Left ventricle myocardium inferior (tissue), 1 donor: ENCODE measurements at regions not wholly inside any gene's neighbourhood (a gene's known extent, or its start where the extent isn't known, plus 50 kb on each side); places are given as distances from the start of the nearest gene placed in this dataset.
"Not testable (repeated sequence)": the region's sequence is repeated elsewhere in the genome, so short reads cannot be mapped to it uniquely, and the experiment has no call there.

Source experiments
- DNase-seq: peaks from one replicate; pipeline ENCODE4 v3.0.0-alpha.2; 2020
- H3K27ac ChIP-seq: fragments of 200-600 bp; replicated peaks from 2 replicates; pipeline ENCODE4 v1.8.0; 2021
- H3K27me3 ChIP-seq: fragments of 200-600 bp; 2 replicates; pipeline ENCODE4 v1.8.0; 2021; ENCODE audit warnings: low read depth
- H3K36me3 ChIP-seq: fragments of 200-600 bp; 2 replicates; pipeline ENCODE4 v1.8.0; 2021
- H3K4me1 ChIP-seq: fragments of 200-600 bp; 2 replicates; pipeline ENCODE4 v1.8.0; 2021
- H3K4me3 ChIP-seq: fragments of 200-600 bp; 2 replicates; pipeline ENCODE4 v1.8.0; 2021; ENCODE audit warnings: mild to moderate bottlenecking, moderate library complexity
- H3K9me3 ChIP-seq: fragments of 200-600 bp; replicated peaks from 2 replicates; pipeline ENCODE4 v1.8.0; 2021
- intact Hi-C: fragments of 100-400 bp; cut with micrococcal nuclease; formaldehyde crosslinking; loops from one replicate; pipeline ENCODE4 v1.11.0; 2022
- TF ChIP-seq, protein P1 (sequence below): fragments of 200-600 bp; IDR thresholded peaks from 2 replicates; pipeline ENCODE4 v1.8.0; 2021; ENCODE audit warnings: antibody characterized with exemption, mild to moderate bottlenecking, borderline replicate concordance
- donor health status: DM: no; HTN: yes; CAD: no; lungs with severe emphysema.

DNA sequence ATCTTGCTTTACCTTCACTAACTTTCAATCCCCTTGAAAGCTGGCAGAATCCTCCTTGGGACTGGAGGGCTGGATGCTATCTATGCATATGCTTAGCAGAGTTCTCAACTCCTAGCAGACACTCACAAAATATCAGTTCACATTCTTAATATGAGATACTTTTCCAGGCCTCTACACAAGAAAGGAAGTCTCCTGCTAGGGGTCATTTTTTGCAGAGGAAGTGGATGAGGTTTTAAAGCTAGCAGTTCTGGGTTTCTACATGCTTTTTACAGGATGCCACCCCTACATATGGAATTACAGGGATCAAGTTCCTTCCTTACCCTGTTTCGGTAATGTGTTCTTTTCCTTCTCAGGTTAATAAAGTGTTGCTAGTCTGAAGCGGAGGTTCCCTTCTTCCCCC, 206.3 kb upstream of the TP63 start:
- no peak overlapping the region for H3K27ac ChIP-seq
- H3K27me3 ChIP-seq, result no peaks in the 10 kb centered on the region
- H3K9me3 ChIP-seq, result no peaks in the 10 kb centered on the region
- intact Hi-C loops, result no loop called here
- H3K4me3 ChIP-seq, result no peak overlapping the region
- no peak for DNase-seq
- H3K36me3 ChIP-seq, result no peaks in the 10 kb centered on the region
- TF ChIP-seq, protein P1, sequence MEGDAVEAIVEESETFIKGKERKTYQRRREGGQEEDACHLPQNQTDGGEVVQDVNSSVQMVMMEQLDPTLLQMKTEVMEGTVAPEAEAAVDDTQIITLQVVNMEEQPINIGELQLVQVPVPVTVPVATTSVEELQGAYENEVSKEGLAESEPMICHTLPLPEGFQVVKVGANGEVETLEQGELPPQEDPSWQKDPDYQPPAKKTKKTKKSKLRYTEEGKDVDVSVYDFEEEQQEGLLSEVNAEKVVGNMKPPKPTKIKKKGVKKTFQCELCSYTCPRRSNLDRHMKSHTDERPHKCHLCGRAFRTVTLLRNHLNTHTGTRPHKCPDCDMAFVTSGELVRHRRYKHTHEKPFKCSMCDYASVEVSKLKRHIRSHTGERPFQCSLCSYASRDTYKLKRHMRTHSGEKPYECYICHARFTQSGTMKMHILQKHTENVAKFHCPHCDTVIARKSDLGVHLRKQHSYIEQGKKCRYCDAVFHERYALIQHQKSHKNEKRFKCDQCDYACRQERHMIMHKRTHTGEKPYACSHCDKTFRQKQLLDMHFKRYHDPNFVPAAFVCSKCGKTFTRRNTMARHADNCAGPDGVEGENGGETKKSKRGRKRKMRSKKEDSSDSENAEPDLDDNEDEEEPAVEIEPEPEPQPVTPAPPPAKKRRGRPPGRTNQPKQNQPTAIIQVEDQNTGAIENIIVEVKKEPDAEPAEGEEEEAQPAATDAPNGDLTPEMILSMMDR, result no peak
- H3K4me1 ChIP-seq, result no peaks in the 10 kb centered on the region

DNA sequence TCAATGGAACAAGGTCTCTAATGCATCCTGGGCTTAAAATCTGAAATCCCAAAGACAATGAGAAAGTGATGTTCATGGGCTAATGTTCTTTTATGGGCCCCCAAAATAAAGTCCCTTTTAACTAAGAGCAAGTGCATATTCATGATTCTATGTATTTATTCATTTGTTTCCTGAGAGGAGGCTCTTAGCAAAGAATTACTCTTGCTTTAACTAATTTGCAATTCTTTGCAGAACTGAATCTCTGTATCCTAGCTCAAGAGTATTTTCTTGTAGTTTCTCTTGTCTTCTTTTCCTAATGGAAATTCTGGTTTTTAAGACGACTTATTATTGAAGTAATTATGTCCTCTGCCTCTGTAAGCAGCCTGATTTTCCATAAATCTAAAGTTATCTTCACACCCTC, 202.2 kb upstream of the TP63 start:
- H3K27me3 ChIP-seq, result peaks cover 4% of the 10 kb centered on the region
- no peak overlapping the region for H3K27ac ChIP-seq
- no peaks in the 10 kb centered on the region for H3K4me1 ChIP-seq
- TF ChIP-seq, protein P1, result no peak
- H3K9me3 ChIP-seq, result peaks cover 13% of the 10 kb centered on the region
- intact Hi-C loops, result no loop called here
- no peak overlapping the region for H3K4me3 ChIP-seq
- DNase-seq, result no peak
- H3K36me3 ChIP-seq, result no peaks in the 10 kb centered on the region

DNA sequence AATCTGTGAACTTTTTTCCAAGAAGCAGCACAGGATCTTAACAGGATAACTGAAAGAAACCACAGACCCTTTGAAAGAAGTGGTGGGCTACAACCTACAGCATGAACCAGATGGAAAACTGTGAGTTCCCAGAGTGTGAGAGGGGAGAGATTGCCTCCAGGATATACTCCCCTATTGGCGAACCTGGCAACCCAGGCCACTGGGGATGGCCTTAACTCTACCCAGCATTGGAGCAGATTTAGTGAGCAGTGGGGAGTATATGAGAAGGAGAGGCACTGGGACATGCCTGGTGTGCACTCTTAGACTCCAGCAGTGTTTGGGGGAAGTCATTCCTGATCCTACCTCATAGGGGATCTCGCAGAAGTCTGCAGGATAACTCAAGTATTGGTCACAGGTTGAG, 201.0 kb upstream of the TP63 start:
- Histone ChIP-seq H3K9me3 (peaks cover 14% of the 10 kb centered on the region), H3K27ac (no peak overlapping the region), H3K27me3 (peaks cover 4% of the 10 kb centered on the region), H3K4me3 (no peak overlapping the region), H3K4me1 (no peaks in the 10 kb centered on the region), H3K36me3 (no peaks in the 10 kb centered on the region)
- TF ChIP-seq, protein P1, result no peak
- intact Hi-C loops, result no loop called here
- no peak for DNase-seq

DNA sequence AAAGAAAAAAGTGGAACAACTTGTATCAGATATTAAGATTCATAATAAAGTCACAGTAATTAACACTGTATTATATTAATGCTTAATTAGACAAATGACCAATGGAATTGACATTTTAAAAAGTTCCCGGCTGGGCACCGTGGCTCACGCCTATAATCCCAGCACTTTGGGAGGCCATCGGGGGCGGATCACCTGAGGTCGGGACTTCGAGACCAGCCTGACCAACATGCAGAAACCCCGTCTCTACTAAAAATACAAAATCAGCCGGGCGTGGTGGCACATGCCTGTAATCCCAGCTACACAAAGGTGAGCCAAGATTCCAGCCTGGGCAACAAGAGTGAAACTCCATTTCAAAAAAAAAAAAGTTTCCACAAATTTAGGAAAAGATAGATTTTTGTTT, 188.9 kb upstream of the TP63 start:
- peaks cover 25% of the 10 kb centered on the region for H3K9me3 ChIP-seq
- H3K27ac ChIP-seq, intact Hi-C loops, H3K36me3 ChIP-seq, H3K27me3 ChIP-seq, DNase-seq, H3K4me3 ChIP-seq, H3K4me1 ChIP-seq: not testable (repeated sequence)

DNA sequence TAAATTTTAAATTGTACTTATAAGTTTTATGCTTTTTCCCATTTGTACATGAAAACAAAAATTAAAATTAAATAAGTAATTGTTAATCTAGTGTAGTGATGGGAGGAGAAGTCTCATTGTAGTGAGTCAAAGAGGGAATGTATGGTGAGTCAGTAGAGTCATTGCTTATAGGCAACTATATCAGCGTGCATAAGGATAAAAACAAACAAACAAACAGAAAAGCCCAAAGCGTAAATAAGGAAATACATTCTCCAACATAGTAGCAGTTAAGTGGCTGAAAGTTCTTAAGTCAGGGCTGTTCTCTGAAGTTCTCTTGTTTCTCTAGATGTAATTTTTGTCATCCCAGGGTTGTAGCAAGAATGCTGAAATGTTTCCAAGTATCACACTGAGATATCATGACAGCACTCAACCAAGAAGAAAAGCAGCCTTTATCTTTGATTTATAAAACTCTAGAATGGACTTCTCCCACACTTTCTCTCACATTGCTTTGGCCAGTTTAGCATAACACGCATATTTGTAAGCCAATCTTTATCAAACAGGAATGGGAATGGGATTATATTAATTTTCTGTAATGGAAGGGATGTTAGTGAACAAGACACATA, 184.1 kb upstream of the TP63 start:
- TF ChIP-seq, protein P1, result no peak
- Histone ChIP-seq H3K4me3 (no peak overlapping the region), H3K9me3 (peaks cover 25% of the 10 kb centered on the region), H3K27ac (no peak overlapping the region), H3K36me3 (no peaks in the 10 kb centered on the region), H3K4me1 (no peaks in the 10 kb centered on the region), H3K27me3 (no peaks in the 10 kb centered on the region)
- intact Hi-C loops, result no loop called here
- no peak for DNase-seq

DNA sequence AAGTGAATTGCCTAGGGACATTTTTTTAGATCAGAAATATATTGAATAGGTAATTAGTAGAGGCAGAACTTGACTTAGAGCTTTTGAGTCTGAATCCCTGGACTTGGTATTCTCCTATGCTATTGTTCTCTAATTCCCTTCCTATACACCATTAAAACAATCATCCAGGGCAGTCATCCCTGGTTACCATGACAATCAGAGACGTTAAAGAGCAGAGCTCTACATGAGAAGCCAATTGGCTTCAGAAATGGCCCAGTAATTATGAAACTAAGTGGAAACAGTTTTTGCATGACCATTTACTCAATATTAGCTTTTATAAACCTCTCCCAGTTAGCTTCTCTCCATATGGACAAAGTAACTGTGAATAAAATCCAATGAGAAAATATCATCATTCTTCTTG, 182.1 kb upstream of the TP63 start:
- intact Hi-C loops, result no loop called here

More for the DNA sequence above, 182.1 kb upstream of the TP63 start:
- no peak overlapping the region for H3K4me3 ChIP-seq
- H3K27me3 ChIP-seq, result peaks cover 4% of the 10 kb centered on the region
- H3K27ac ChIP-seq, result no peak overlapping the region
- no peak for DNase-seq
- TF ChIP-seq, protein P1, result no peak
- H3K36me3 ChIP-seq, result no peaks in the 10 kb centered on the region
- peaks cover 17% of the 10 kb centered on the region for H3K9me3 ChIP-seq
- no peaks in the 10 kb centered on the region for H3K4me1 ChIP-seq
